ENCODE measurements at regions not wholly inside any gene's neighbourhood (a gene's known extent, or its start where the extent isn't known, plus 50 kb on each side); places are given as distances from the start of the nearest gene placed in this dataset.

- TF ChIP-seq CTCF (IDR thresholded peaks at IDR 0.05): no peak
- no peak for TF ChIP-seq EZH2phosphoT487 (IDR thresholded peaks at IDR 0.05)
Observed at GRCh38 chrX:85630901-85631300, 251.4 kb upstream of the POF1B start.

Measured in neural progenitor cell (in vitro differentiated cells).